CD4-positive, alpha-beta T cell treated with Interleukin-4 for 1 hour (primary cell): ENCODE measurements at regions not wholly inside any gene's neighbourhood (a gene's known extent, or its start where the extent isn't known, plus 50 kb on each side); places are given as distances from the start of the nearest gene placed in this dataset.
"Not testable (repeated sequence)": the region's sequence is repeated elsewhere in the genome, so short reads cannot be mapped to it uniquely, and the experiment has no call there.

Experiments
- DNase-seq, 2 donors: peaks; one replicate each; pipeline ENCODE4 v3.0.0-alpha.2; 2020 to 2022

GRCh38 chrX:34576864-34577263, 80.2 kb downstream of the TMEM47 start:
- DNase-seq: no peak

GRCh38 chrX:34565981-34566380, 91.1 kb downstream of the TMEM47 start:
- no peak for DNase-seq

GRCh38 chrX:34563804-34564203, 93.3 kb downstream of the TMEM47 start:
- no peak for DNase-seq

GRCh38 chrX:34563061-34563460, 94.0 kb downstream of the TMEM47 start:
- DNase-seq: no peak

GRCh38 chrX:34562006-34562405, 95.1 kb downstream of the TMEM47 start:
- DNase-seq: no peak

- DNase-seq: no peak
Observed at GRCh38 chrX:34560180-34560579, 96.9 kb downstream of the TMEM47 start.

GRCh38 chrX:34559325-34559724, 97.8 kb downstream of the TMEM47 start:
- no peak for DNase-seq

- DNase-seq: no peak
Observed at GRCh38 chrX:34557733-34558132, 99.4 kb downstream of the TMEM47 start.

- DNase-seq: no peak
Observed at GRCh38 chrX:34555481-34555880, 101.6 kb downstream of the TMEM47 start.

GRCh38 chrX:34546366-34546765, 110.7 kb downstream of the TMEM47 start:
- no peak for DNase-seq

GRCh38 chrX:34528081-34528480, 129.0 kb downstream of the TMEM47 start:
- DNase-seq: no peak

- DNase-seq: no peak
Observed at GRCh38 chrX:34521563-34521962, 135.5 kb downstream of the TMEM47 start.

GRCh38 chrX:34509394-34509793, 147.7 kb downstream of the TMEM47 start:
- no peak for DNase-seq

GRCh38 chrX:34503119-34503518, 154.0 kb downstream of the TMEM47 start:
- DNase-seq: no peak

GRCh38 chrX:34493086-34493485, 164.0 kb downstream of the TMEM47 start:
- no peak for DNase-seq

GRCh38 chrX:34491126-34491525, 166.0 kb downstream of the TMEM47 start:
- no peak for DNase-seq

GRCh38 chrX:34487364-34487763, 169.7 kb downstream of the TMEM47 start:
- no peak for DNase-seq

GRCh38 chrX:34483980-34484379, 173.1 kb downstream of the TMEM47 start:
- no peak for DNase-seq

GRCh38 chrX:34470507-34470906, 186.6 kb downstream of the TMEM47 start:
- no peak for DNase-seq

GRCh38 chrX:34467437-34467836, 189.6 kb downstream of the TMEM47 start:
- DNase-seq: no peak

- DNase-seq: not testable (repeated sequence)
Observed at GRCh38 chrX:34463220-34463619, 193.9 kb downstream of the TMEM47 start.

- DNase-seq: not testable (repeated sequence)
Observed at GRCh38 chrX:34457850-34458249, 199.2 kb downstream of the TMEM47 start.

GRCh38 chrX:34437586-34437985, 219.5 kb downstream of the TMEM47 start:
- no peak for DNase-seq

- DNase-seq: no peak
Observed at GRCh38 chrX:34426334-34426733, 230.8 kb downstream of the TMEM47 start.

GRCh38 chrX:34406580-34406979, 250.5 kb downstream of the TMEM47 start:
- no peak for DNase-seq
